ENCODE measurements at regions not wholly inside any gene's neighbourhood (a gene's known extent, or its start where the extent isn't known, plus 50 kb on each side); places are given as distances from the start of the nearest gene placed in this dataset.

GRCh38 chr20:52809003-52809402 is 163.2 kb upstream of the TSHZ2 start:
- BruUV-seq (replicated peaks), result no TSS peak
- H3K27me3 ChIP-seq (ENCODE audit: control insufficient read depth, insufficient read depth, low read length), result peaks cover 2% of the 10 kb centered on the region; the same call in 1 of the 2 replicates
- in situ Hi-C loops (cut with HindIII; ENCODE audit: low pct_unique_long_range_greater_than_20kb, low sequenced_read_pairs), result no loop called here

GRCh38 chr20:52806918-52807317 is 165.2 kb upstream of the TSHZ2 start:
- no peak for ATAC-seq
- Histone ChIP-seq H3K9me3 (ENCODE audit: control insufficient read depth, insufficient read depth, low read depth, low read length) (no peaks in the 10 kb centered on the region), H3K36me3 (ENCODE audit: control insufficient read depth, insufficient read depth, low read length) (no peaks in the 10 kb centered on the region; the same call in 1 of the 2 replicates), H3K4me1 (ENCODE audit: control insufficient read depth, insufficient read depth, low read length) (no peaks in the 10 kb centered on the region), H3K27ac (ENCODE audit: low read length) (no peak overlapping the region), H3K27me3 (ENCODE audit: control insufficient read depth, insufficient read depth, low read length) (peaks cover 2% of the 10 kb centered on the region; the same call in 1 of the 2 replicates), H3K4me3 (ENCODE audit: low read depth in 2 of 2, low read length in 2 of 2) (no peak overlapping the region)
- no peak for TF ChIP-seq TCF7L2 (IDR thresholded peaks at IDR 0.05; ENCODE audit: low read depth, low read length)
- TF ChIP-seq REST (IDR thresholded peaks at IDR 0.05; ENCODE audit: insufficient read depth in 1 of 2, low read depth in 2 of 2, low read length in 1 of 2), result no peak
- no peak for TF ChIP-seq SIN3A (IDR thresholded peaks at IDR 0.05; ENCODE audit: borderline replicate concordance, insufficient read depth, low read depth, low read length)
- TF ChIP-seq CTCF (IDR thresholded peaks at IDR 0.05), result no peak
- TF ChIP-seq POLR2AphosphoS5 (IDR thresholded peaks at IDR 0.05; ENCODE audit: low read depth, low read length), result no peak
- ChIA-PET POLR2A (no interaction called here), CTCF (no interaction called here)
- BruUV-seq (replicated peaks), result no TSS peak
- intact Hi-C loops (cut with micrococcal nuclease; ENCODE audit: unreplicated experiment) (no loop called here), in situ Hi-C loops (cut with HindIII; ENCODE audit: low pct_unique_long_range_greater_than_20kb, low sequenced_read_pairs) (no loop called here)
- no peak for DNase-seq (ENCODE audit: low read depth, low spot score)

More at GRCh38 chr20:52809003-52809402, 163.2 kb upstream of the TSHZ2 start:
- ATAC-seq, result no peak
- intact Hi-C loops (cut with micrococcal nuclease; ENCODE audit: unreplicated experiment), result no loop called here
- ChIA-PET CTCF (no interaction called here), POLR2A (no interaction called here)
- no peaks in the 10 kb centered on the region for H3K4me1 ChIP-seq (ENCODE audit: control insufficient read depth, insufficient read depth, low read length)
- H3K9me3 ChIP-seq (ENCODE audit: control insufficient read depth, insufficient read depth, low read depth, low read length), result no peaks in the 10 kb centered on the region
- no peak for TF ChIP-seq CTCF (IDR thresholded peaks at IDR 0.05)
- no peak for TF ChIP-seq TCF7L2 (IDR thresholded peaks at IDR 0.05; ENCODE audit: low read depth, low read length)
- no peak for TF ChIP-seq SIN3A (IDR thresholded peaks at IDR 0.05; ENCODE audit: borderline replicate concordance, insufficient read depth, low read depth, low read length)
- TF ChIP-seq POLR2AphosphoS5 (IDR thresholded peaks at IDR 0.05; ENCODE audit: low read depth, low read length), result no peak
- no peak for TF ChIP-seq REST (IDR thresholded peaks at IDR 0.05; ENCODE audit: insufficient read depth in 1 of 2, low read depth in 2 of 2, low read length in 1 of 2)
- no peak overlapping the region for H3K27ac ChIP-seq (ENCODE audit: low read length)
- DNase-seq (ENCODE audit: low read depth, low spot score), result no peak
- no peak overlapping the region for H3K4me3 ChIP-seq (ENCODE audit: low read depth in 2 of 2, low read length in 2 of 2)
- H3K36me3 ChIP-seq (ENCODE audit: control insufficient read depth, insufficient read depth, low read length), result no peaks in the 10 kb centered on the region; the same call in 1 of the 2 replicates
